Adrenal gland (tissue), 5 donors: ENCODE measurements at regions not wholly inside any gene's neighbourhood (a gene's known extent, or its start where the extent isn't known, plus 50 kb on each side); places are given as distances from the start of the nearest gene placed in this dataset.

Experiments
- CTCF ChIP-seq, 6 experiments: fragments of 450-650 bp in 4 of 6; fragments of 200-600 bp in 2 of 6; sonication (generic) in 1 of 6; IDR thresholded peaks; 1 replicate in 5 of 6; 2 replicates in 1 of 6; pipeline versions ENCODE4 v1.5.1 to v1.8.0; 2016 to 2021; ENCODE audit warnings: antibody characterized with exemption in 6 of 6, mild to moderate bottlenecking in 2 of 6, moderate library complexity in 1 of 6
- POLR2A ChIP-seq, 2 donors: fragments of 450-650 bp; IDR thresholded peaks; one replicate each; pipeline ENCODE4 v1.6.1; 2017; ENCODE audit warnings: antibody characterized with exemption in 2 of 2, mild to moderate bottlenecking in 2 of 2, moderate library complexity in 1 of 2
- donor health status: DM: no; HTN: no; CAD: no.

DNA sequence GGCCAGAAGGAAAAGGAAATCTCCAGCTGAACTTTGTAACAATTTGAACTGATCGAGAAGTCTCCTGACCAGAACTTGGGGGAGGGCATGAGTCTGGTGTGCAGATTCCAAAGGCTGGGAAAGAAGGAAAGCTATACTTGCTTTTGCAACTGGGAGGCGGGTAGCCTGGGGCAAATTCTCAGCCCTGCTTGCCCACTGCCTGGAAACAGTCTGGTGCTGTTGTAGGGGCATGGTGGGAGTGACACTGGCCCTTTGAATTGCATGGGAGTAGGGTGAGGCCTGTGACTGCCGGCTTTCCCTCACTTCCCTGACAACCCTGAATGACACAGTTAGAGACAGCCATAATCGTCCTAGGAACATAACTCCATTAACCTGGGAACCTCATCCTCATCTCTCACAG lies 114.0 kb upstream of the POU1F1 start:
- TF ChIP-seq CTCF (IDR thresholded peaks at IDR 0.05) (no peak), POLR2A (IDR thresholded peaks at IDR 0.05) (no peak)
